ENCODE measurements at regions not wholly inside any gene's neighbourhood (a gene's known extent, or its start where the extent isn't known, plus 50 kb on each side); places are given as distances from the start of the nearest gene placed in this dataset.
"Not testable (repeated sequence)": the region's sequence is repeated elsewhere in the genome, so short reads cannot be mapped to it uniquely, and the experiment has no call there.

- no peak for DNase-seq
These were observed 795.3 kb upstream of the ADGRB3 start for GRCh38 chr6:67839818-67840217.

GRCh38 chr6:67825201-67825895 lies 809.7 kb upstream of the ADGRB3 start:
- no peak for DNase-seq

GRCh38 chr6:67818322-67818721 lies 816.8 kb upstream of the ADGRB3 start:
- no peak for DNase-seq

GRCh38 chr6:67815623-67816022 lies 819.5 kb upstream of the ADGRB3 start:
- no peak for DNase-seq

- no peak for DNase-seq
These were observed 820.8 kb upstream of the ADGRB3 start for GRCh38 chr6:67814262-67814661.

GRCh38 chr6:67812693-67813092 lies 822.4 kb upstream of the ADGRB3 start:
- DNase-seq, result no peak

- DNase-seq, result no peak
These were observed 823.0 kb upstream of the ADGRB3 start for GRCh38 chr6:67812125-67812524.

GRCh38 chr6:67811239-67812037 lies 823.6 kb upstream of the ADGRB3 start:
- DNase-seq, result no peak

GRCh38 chr6:67804808-67805207 lies 830.3 kb upstream of the ADGRB3 start:
- DNase-seq, result not testable (repeated sequence)

- no peak for DNase-seq
These were observed 832.3 kb upstream of the ADGRB3 start for GRCh38 chr6:67802771-67803170.

- no peak for DNase-seq
These were observed 842.1 kb upstream of the ADGRB3 start for GRCh38 chr6:67792996-67793395.

- DNase-seq, result no peak
These were observed 844.5 kb upstream of the ADGRB3 start for GRCh38 chr6:67790569-67790968.

GRCh38 chr6:67787119-67787518 lies 848.0 kb upstream of the ADGRB3 start:
- DNase-seq, result not testable (repeated sequence)

GRCh38 chr6:67779876-67780275 lies 855.2 kb upstream of the ADGRB3 start:
- DNase-seq, result no peak

GRCh38 chr6:67775333-67775732 lies 859.7 kb upstream of the ADGRB3 start:
- no peak for DNase-seq

GRCh38 chr6:67768972-67769371 lies 866.1 kb upstream of the ADGRB3 start:
- no peak for DNase-seq

- not testable (repeated sequence) for DNase-seq
These were observed 867.8 kb upstream of the ADGRB3 start for GRCh38 chr6:67767046-67767822.

GRCh38 chr6:67766057-67766456 lies 869.0 kb upstream of the ADGRB3 start:
- no peak for DNase-seq

GRCh38 chr6:67759001-67759400 lies 876.1 kb upstream of the ADGRB3 start:
- DNase-seq, result no peak

- DNase-seq, result no peak
These were observed 877.5 kb upstream of the ADGRB3 start for GRCh38 chr6:67757465-67758033.

GRCh38 chr6:67748521-67748920 lies 886.6 kb upstream of the ADGRB3 start:
- DNase-seq, result no peak

- no peak for DNase-seq
These were observed 898.3 kb upstream of the ADGRB3 start for GRCh38 chr6:67736816-67737215.

- no peak for DNase-seq
These were observed 898.9 kb upstream of the ADGRB3 start for GRCh38 chr6:67736161-67736560.
